Activated CD4-positive, alpha-beta T cell treated with anti-CD3 and anti-CD28 coated beads, Interleukin-2, amount 50 U/mL, for 1 hour (primary cell): ENCODE measurements at regions not wholly inside any gene's neighbourhood (a gene's known extent, or its start where the extent isn't known, plus 50 kb on each side); places are given as distances from the start of the nearest gene placed in this dataset.

ENCODE experiments used
- DNase-seq: peaks from one replicate; pipeline ENCODE4 v3.0.0-alpha.2; 2020

GRCh38 chr20:60535211-60535610 is 577.0 kb downstream of the CDH26 start:
- no peak for DNase-seq

- DNase-seq, result no peak
Measured at GRCh38 chr20:60540591-60540990, 582.4 kb downstream of the CDH26 start.

GRCh38 chr20:60541991-60542390 is 583.8 kb downstream of the CDH26 start:
- DNase-seq, result no peak

- DNase-seq, result no peak
Measured at GRCh38 chr20:60543598-60543997, 585.4 kb downstream of the CDH26 start.

GRCh38 chr20:60553095-60553494 is 594.9 kb downstream of the CDH26 start:
- no peak for DNase-seq

GRCh38 chr20:60558486-60558885 is 600.3 kb downstream of the CDH26 start:
- DNase-seq, result no peak

GRCh38 chr20:60559462-60559861 is 601.2 kb downstream of the CDH26 start:
- no peak for DNase-seq

GRCh38 chr20:60561052-60561451 is 602.8 kb downstream of the CDH26 start:
- no peak for DNase-seq

- no peak for DNase-seq
Measured at GRCh38 chr20:60565083-60565482, 606.9 kb downstream of the CDH26 start.

GRCh38 chr20:60565551-60565950 is 607.3 kb downstream of the CDH26 start:
- no peak for DNase-seq

- DNase-seq, result no peak
Measured at GRCh38 chr20:60569116-60569515, 610.9 kb downstream of the CDH26 start.

- no peak for DNase-seq
Measured at GRCh38 chr20:60570481-60571277, 612.5 kb downstream of the CDH26 start.

- no peak for DNase-seq
Measured at GRCh38 chr20:60573003-60573680, 614.9 kb downstream of the CDH26 start.

GRCh38 chr20:60576236-60576635 is 618.0 kb downstream of the CDH26 start:
- no peak for DNase-seq

GRCh38 chr20:60579941-60580515 is 621.8 kb downstream of the CDH26 start:
- DNase-seq, result no peak

GRCh38 chr20:60581606-60582115 is 623.4 kb downstream of the CDH26 start:
- no peak for DNase-seq

- DNase-seq, result no peak
Measured at GRCh38 chr20:60583741-60584140, 625.5 kb downstream of the CDH26 start.

- DNase-seq, result no peak
Measured at GRCh38 chr20:60584221-60584620, 626.0 kb downstream of the CDH26 start.

GRCh38 chr20:60585651-60586050 is 627.4 kb downstream of the CDH26 start:
- DNase-seq, result no peak

GRCh38 chr20:60586269-60587050 is 628.2 kb downstream of the CDH26 start:
- DNase-seq, result no peak

- no peak for DNase-seq
Measured at GRCh38 chr20:60587986-60588385, 629.8 kb downstream of the CDH26 start.

GRCh38 chr20:60589623-60590022 is 631.4 kb downstream of the CDH26 start:
- no peak for DNase-seq

- DNase-seq, result no peak
Measured at GRCh38 chr20:60591172-60591799, 633.1 kb downstream of the CDH26 start.
